HG03521 (cell line): ENCODE measurements at regions not wholly inside any gene's neighbourhood (a gene's known extent, or its start where the extent isn't known, plus 50 kb on each side); places are given as distances from the start of the nearest gene placed in this dataset.
A peak's percentile ranks its signal among the peaks of the same experiment; 100 is the strongest.
"Not testable (repeated sequence)": the region's sequence is repeated elsewhere in the genome, so short reads cannot be mapped to it uniquely, and the experiment has no call there.

Experiments
- ATAC-seq: cut with Tn5 transposase; IDR thresholded peaks from one replicate; pipeline ENCODE4 v1.9.1; 2021; ENCODE audit warnings: mild to moderate bottlenecking, moderate library complexity; ENCODE audit not compliant: unreplicated experiment

DNA sequence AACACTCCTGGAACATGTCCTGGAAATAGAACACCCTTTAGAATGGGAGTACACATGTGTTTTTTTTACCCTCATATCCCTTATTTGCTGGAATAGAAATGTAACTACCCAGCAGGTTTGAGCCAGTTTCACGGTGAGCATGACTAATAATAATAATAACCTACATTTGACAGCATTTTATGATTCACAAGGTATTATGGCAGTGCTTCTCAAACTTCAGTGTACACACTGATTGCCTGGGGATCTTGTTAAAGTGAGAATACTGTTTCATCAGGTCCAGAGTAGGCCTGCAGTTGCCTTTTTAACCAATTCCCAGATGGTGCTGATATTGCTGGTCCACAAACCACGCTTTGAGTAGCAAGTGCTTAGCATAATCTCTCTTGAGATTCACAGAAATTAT, 63.9 kb downstream of the NFKBIZ start:
- ATAC-seq = no peak

GRCh38 chr3:101917761-101918160, 68.4 kb downstream of the NFKBIZ start:
- not testable (repeated sequence) for ATAC-seq

- not testable (repeated sequence) for ATAC-seq
Measured at GRCh38 chr3:101922151-101922725, 72.9 kb downstream of the NFKBIZ start.

DNA sequence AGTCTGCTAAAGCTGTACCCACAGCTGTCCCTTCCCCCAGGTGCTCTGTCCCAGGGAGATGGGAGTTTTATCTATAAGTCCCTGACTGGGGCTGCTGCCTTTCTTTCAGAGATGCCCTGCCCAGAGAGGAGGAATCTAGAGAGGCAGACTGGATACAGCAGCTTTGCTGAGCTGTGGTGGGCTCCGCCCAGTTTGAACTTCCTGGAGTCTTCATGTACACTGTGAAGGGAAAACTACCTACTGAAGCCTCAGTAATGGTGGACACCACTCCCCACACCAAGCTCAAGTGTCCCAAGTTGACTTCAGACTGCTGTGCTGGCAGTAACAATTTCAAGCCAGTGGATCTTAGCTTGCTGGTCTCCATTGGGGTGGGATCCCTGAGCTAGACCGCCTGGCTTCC, 75.3 kb downstream of the NFKBIZ start:
- not testable (repeated sequence) for ATAC-seq

DNA sequence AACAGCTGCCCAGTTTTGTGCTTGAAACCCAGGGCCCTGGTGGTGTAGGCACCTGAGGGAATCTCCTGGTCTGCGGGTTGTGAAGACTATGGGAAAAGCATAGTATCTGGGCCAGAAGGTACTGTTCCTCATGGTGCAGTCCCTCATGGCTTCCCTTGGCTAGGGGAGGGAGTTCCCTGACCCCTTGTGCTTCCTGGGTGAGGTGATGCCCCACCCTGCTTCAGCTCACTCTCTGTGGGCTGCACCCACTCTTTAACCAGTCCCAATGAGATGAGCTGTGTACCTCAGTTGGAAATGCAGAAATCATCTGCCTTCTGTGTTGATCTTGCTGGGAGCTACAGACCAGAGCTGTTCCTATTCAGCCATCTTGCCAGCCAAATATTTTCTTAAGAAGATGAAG, 75.8 kb downstream of the NFKBIZ start:
- not testable (repeated sequence) for ATAC-seq

DNA sequence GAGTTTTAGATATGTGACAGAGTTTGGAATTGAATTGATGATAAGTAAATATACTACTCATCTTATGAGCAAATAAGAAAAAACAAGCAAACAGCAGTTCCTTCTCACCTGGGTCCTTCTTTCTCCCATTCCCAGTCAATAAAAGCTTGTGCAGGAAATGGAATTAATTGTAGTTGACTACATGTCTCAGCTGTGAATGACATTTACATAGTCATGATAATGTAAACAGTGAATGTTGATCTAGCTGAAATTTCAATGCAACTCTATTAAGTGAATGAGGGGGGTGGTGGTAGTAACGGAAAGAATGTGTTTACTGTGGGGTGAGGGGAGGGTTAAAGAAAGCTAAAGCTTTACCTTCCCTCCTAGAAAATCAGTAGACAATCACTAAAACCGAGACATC, 76.2 kb downstream of the NFKBIZ start:
- ATAC-seq = no peak

GRCh38 chr3:101926594-101927105, 77.3 kb downstream of the NFKBIZ start:
- ATAC-seq = no peak

- ATAC-seq = no peak
Measured at GRCh38 chr3:101928890-101929289, 79.6 kb downstream of the NFKBIZ start.

DNA sequence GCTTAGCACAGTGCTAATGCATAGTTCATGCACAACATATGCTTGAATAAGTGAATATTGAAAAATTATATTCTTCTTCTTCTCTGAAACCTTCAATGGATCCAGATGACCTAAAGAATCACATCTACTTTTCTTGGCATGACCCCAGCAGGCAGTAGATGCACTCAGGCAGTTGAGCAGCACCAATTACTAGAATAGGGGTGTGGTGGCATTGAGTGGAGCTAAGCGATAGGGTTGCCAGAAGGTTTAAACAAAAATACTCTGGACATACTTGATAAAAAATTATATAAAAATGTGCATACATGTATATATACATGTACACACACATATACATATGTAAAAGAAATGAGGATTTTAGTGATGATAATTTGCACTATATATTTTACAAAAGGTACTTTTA, 81.8 kb downstream of the NFKBIZ start:
- ATAC-seq = no peak

- no peak for ATAC-seq
Measured at GRCh38 chr3:101932326-101933068, 83.2 kb downstream of the NFKBIZ start.

GRCh38 chr3:101936419-101937356, 87.4 kb downstream of the NFKBIZ start:
- peak; percentile 87 for ATAC-seq

- peak; percentile 47 for ATAC-seq
Measured at GRCh38 chr3:101938262-101938847, 89.0 kb downstream of the NFKBIZ start.

- ATAC-seq = no peak
Measured at GRCh38 chr3:101939361-101940049, 90.2 kb downstream of the NFKBIZ start.

- ATAC-seq = no peak
Measured at GRCh38 chr3:101940521-101941317, 91.4 kb downstream of the NFKBIZ start.

DNA sequence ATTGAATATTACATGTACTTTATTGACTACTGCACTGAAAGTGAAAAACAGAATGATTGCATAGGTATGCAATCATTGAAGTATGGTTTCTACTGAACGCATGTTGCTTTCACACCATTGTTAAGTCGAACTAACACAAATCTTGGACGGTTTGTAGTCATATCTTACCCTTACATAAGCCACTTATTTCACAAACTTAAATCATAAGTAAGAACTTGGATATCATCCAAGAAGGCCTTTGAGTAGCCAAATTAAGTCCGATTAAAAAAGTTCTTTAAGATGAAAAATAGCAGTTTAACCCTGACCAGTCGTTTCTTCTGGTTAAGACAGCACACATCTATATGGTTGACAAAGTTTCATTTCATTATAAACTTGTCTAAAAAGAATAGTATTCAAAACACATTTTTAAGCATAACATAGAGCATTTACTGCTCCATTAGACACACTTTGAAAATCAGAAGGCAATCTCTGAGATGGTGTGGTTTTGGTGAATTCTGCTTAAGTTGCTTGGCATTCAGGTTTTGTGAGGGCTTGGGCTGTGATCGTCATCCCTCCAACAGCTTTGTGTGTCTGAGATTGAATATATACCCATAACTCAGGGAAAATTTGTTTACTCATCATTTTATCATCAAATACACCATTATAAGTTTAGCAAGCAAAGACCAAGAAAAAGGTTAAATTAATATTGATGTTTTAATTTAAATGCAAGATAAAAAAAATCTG, 92.2 kb downstream of the NFKBIZ start:
- no peak for ATAC-seq

- ATAC-seq = no peak
Measured at GRCh38 chr3:101942356-101942755, 93.0 kb downstream of the NFKBIZ start.

DNA sequence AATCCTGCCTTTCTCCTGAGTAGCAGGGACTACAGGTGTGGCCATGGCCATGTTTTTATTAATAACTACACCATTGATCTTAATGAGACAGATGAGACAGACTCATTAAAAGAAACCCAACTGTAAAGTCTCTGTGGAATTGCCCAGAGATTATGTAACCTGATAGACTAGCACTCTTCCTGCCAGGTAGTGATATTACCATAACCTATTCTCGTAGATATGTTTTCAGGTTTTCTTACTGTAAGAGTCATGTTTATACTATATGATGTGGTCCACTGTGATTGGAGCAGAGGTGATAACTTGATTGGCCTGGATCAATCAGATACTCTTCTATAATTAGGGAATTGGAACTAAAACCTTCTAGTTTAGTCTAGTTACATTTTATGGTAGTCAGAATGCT, 93.7 kb downstream of the NFKBIZ start:
- ATAC-seq = no peak

- ATAC-seq = no peak
Measured at GRCh38 chr3:101944308-101944707, 95.0 kb downstream of the NFKBIZ start.

DNA sequence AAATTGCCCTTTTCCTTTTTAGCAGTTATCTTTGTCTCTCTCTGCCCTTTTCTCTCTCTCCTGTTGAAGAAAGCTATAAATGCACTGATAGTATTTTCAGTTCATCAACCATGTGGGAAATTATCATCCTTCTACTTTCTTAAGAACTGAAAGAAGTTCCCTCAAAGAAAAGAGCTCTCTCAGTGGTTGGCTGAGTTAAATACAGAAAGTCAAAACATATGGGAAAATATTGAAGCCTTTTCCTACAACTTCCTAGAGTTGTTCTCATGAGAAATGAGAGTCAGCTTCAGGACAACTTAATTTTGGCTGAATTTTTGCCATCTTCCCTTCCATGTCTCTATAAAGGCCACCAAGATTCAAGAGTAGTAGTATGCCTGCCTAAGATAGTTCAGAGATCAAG, 96.7 kb downstream of the NFKBIZ start:
- ATAC-seq = no peak
